ENCODE measurements at regions not wholly inside any gene's neighbourhood (a gene's known extent, or its start where the extent isn't known, plus 50 kb on each side); places are given as distances from the start of the nearest gene placed in this dataset.
"Not testable (repeated sequence)": the region's sequence is repeated elsewhere in the genome, so short reads cannot be mapped to it uniquely, and the experiment has no call there.

DNA sequence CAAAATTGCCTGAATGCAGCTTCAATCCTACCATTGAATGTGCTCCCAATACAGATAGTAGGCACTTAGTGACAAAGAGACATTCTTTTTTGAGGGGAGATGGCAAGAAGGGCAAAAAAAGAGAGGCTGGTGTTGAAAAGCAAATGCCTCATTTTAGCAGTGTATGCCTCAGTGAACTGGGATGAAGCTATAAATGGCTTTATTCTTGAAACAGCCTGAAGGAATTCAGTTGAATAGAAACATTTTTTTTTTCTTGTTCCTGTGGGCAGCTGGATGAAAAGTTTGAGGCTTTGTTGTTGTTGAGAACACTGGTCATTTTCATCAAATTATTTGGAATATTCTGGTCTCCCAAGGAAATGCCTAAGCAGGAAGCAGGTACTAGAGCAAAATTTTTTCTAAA is 228.9 kb downstream of the RNF144A start:
- no peak for DNase-seq (ENCODE audit: low read depth)

DNA sequence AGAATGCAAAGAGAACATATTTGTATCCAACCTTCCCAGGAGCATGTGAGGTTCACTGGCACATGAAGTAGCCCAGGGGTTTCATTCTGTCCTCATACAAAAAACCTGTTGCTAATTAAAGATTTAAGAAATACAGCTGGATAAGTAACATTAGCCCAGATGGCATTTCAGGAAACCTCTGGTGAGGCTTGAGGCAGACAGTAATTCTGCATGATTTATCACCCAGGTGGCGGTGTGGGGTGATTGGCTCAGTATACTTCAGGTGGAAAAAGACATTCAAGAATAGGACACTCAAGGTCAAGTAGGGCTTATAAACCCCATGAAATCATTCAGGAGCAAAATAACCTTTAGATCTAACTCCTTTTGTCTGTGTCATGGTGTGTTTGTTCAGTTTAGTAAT is 237.4 kb downstream of the RNF144A start:
- DNase-seq (ENCODE audit: low read depth): no peak

DNA sequence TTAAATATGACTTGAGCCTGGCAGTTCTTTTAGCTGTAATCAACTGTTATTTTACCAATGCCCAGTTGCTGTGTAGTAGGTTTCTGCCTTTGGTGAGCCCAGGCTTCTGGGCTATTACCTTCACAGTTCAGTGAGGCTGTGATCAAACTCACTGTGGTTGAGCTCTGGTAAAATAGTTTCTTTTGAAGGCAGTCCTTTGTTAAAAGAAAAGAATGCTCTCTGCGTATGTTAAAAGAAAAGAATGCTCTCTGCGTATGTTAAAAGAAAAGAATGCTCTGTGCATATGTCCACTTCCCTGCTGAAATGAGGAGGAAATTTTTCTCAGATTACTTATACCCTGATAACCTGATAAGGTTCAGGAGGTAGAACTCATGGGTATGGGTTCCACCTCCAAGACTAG is 244.3 kb downstream of the RNF144A start:
- no peak for DNase-seq (ENCODE audit: low read depth)

DNA sequence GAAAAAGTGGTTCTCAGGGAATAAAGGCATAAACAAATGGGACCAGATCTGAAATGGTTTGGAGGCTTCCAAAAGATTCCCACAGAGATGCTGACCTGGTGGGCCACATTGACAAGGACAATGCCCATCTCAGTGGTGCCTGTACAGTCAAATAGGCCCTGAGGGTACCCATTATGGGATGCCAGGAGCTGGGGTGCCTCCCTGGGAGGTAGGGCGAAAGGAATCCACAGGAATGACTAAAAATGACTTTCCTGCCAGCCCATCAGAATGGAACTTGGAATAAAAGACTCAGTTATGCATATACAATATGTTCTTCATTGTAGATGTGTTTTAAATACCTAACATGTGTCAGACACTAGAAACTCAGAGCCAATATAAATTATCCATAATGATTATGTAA is 248.5 kb downstream of the RNF144A start:
- DNase-seq (ENCODE audit: low read depth): no peak

DNA sequence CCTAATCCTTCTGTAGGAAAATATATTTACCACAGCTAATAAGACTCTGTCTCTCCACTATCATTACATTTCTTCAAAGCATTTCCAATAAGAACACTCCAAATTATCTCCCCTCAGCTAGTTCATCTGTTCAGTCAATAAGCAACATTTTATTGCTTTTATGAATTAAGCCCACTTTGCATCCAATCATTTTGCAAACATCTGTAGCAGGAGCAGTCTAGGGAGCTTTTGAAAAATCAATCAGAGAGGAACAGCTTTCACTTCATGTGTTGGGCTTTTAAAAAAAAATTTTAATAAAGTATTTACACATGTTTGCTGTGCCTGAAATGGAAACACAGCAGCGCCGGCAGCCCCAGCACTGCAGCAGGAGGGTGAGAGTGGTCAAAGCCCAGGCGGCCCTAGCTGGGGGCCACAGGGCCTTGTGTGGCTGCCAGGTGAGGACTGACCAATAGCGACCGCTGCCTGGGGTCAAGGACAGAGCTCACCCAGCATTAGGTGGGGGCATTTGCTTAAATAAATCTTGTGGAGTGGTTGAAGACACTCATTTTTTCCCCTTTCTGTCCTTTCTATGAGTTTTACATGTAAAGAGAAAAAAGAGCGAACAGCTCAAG is 250.7 kb downstream of the RNF144A start:
- DNase-seq (ENCODE audit: low read depth): no peak

DNA sequence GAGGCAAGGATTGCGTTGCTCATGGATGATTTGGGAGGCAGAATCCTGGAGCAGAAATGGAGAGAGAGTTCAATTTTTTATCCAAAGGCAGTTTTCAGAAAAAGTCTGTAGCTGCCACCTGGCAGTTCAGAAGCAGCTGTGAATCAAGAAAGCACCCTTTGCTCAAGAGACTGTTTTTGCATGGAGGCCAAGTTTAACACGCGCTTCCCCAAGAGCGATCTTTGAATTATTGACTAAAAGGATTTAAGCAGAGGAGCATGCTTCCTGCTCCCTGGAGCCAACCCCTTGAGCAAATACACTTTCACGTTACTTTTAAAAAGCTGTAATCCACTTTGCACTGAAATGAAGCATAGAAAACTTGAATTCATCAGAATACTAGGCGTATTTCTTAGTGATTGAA is 252.4 kb downstream of the RNF144A start:
- no peak for DNase-seq (ENCODE audit: low read depth)

DNA sequence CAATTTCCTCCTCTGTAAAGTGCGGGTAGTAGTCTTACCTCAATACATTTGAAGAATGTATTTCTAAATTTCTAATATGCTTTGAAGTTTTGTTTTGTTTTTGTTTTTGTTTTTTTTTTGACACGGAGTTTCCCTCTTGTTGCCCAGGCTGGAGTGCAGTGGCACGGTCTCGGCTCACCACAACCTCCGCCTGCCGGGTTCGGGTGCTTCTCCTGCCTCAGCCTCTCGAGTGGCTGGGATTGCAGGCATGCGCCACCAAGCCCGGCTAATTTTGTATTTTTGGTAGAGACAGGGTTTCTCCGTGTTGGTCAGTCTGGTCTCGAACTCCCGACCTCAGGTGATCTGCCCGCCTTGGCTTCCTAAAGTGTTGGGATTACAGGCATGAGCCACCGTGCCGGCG is 261.8 kb downstream of the RNF144A start:
- not testable (repeated sequence) for DNase-seq (ENCODE audit: low read depth)

DNA sequence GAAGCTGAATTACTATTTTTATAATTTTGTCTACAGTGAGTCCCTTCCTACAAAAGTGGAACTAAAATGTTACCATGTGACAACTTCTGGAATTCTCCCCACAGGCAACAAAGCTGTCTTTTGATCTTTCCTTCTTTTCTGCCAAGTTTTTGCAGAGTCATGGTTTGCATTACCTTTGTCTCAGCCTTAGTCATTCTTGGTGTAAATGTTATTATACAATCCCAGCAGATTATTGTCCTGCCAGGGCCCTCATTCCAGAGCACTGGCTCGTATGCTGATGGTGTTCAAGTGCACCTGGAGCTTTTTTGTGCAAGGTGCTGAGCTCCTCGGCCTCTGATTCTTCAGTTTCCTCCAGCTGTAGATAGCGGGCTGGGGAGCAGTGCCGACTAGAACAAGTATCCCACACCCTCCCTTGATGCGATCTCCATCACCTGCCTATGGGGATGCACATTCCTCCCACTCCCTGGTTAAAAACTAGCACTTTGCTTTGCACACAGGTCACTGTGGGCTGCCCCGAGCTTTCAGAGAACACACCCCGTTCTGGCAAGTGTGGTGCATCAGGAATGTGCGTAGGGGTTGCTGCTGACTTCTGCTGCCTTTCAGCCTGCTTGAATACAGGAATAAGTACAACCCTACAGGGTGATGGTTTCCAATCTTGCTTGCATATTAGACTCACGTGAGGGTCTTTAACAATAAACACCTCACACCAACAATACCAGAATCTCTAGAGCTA is 263.6 kb downstream of the RNF144A start:
- DNase-seq (ENCODE audit: low read depth): no peak

DNA sequence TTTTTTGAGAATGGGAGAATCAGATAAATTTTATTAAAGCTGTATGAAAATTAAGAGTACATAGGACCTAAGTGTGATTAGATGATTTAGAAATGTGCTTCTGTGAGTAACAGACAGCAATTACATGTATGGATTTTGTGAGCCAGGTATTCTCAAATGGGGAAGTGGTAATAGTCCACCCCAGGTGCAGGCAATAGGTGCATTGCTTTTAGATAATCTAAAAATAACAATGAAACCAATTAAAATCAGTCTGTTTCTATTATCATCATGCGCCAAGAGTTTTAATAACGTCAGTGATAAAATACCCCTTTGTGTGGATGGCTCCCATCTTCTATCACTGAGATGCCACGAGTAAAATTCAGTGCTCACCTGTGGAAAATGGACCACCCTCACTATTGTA is 265.3 kb downstream of the RNF144A start:
- DNase-seq (ENCODE audit: low read depth): no peak

DNA sequence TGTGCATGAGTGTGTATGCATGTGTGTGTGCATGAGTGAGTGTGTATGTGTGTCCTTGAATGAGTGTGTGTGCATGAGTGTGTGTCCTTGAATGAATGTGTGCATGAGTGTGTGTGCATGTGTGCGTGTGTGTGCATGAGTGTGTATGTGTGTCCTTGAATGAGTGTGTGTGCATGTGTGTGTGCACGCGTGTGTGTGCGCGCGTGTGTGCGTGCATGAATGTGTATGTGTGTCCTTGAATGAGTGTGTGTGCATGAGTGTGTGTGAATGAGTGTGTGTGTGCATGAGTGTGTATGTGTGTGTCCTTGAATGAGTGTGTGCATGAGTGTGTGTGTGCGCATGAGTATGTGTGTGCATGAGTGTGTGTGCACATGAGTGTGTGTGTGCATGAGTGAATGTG is 271.9 kb downstream of the RNF144A start:
- DNase-seq (ENCODE audit: low read depth): no peak

DNA sequence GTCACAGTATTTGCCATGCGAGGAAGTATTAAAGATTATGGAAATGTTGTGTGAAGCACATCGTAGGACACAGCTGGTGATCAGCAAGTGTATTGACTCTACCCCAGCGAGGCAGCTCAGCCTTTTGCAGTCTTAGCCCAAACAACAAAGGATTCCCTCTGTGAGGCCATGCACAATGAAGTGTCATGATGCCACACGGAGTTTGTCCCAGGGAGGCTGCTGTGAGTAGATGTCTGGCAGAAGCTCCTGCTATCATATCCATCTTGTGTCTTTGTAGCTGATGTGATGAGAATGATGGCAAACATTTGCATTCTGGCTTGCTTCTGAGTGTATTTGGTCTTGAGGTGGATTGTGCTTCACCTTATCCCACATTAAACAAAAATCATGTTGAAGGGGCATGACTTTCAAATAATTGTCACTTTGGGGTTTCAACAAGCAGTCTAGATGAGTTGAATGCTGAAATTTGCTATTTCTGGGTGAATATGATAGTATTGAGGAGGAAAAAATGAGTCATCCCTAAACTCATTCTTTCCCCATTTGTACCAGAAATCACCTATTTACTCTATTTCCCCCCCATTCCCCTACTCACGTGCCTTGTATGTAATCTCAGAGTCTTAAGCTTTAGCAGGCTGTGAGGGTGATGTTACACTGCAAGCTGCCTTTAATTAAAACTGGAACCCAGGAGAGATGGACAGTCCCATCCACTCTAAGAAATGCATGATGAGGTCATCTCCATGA is 273.5 kb downstream of the RNF144A start:
- DNase-seq (ENCODE audit: low read depth): no peak

DNA sequence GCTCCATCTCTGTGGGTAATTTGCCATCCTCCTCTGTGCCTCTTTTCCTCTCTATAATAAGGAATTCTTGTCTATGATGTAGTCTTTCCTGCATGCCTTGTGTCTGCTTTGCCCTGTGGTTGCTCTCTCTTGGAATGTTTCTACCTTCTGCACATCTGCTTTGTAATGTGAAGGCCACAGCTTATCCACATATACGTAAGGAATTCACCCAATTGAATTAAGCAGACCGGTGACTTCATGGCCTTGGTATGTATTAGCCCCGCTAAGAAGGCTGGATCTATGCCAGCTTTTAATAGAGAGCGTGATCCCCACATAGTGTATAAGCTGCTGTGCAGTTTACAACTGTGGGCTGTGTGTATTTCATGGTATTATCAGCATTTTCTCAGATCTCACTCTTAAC is 274.7 kb downstream of the RNF144A start:
- no peak for DNase-seq (ENCODE audit: low read depth)

DNA sequence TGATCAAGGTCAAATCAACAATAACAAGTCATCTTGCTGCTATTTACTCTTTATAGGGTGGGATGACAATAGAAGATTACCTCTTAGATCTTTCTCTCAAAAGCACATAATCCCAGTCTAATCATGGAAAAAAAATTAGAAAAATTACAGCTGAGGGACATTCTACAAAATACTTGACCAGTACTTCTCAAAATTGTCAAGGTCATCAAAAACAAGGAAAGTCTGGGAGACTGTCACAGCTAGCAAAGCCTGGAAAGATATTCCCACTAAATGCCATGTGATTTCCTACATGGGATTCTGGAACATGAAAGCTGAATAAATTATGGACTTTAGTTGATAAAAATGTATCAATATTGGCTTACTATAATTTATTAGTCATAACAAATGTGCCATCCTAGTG is 276.2 kb downstream of the RNF144A start:
- no peak for DNase-seq (ENCODE audit: low read depth)

DNA sequence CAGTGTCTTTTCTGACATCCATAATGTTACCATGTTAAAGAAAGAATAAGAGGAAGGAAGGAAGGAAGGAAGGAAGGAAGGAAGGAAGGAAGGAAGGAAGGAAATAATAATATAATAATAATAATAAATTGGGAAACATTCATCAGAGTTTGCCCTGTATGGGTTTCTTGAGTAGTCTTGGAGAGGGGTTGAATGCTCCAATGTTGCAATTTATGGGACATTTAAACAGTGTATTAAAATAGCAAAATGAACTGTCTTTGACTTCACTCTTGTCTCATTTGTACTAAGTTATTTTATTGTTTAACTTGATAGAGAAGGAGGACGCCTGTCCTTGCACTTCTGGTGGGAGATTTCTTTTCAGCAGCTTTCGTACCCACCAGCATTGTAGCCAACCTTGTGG is 277.7 kb downstream of the RNF144A start:
- no peak for DNase-seq (ENCODE audit: low read depth)

DNA sequence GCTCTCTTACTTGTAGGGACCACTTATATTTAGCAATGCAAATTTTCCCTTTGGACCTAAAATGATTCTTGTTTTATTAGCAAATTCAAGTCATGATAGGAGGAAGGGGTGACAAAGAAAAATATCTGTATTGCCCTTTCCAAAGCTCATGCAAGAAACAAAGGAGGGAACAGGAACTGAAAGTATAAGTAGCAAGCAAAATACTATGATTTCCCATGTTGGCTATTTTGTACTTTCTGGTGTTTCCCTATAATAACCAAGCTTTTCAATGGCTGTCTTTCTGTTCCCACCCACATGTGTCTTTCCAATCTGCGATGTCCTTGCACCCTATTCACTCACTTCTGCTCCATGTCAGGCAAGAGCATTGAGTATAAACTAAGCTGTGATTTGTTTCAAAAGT is 279.7 kb downstream of the RNF144A start:
- DNase-seq (ENCODE audit: low read depth): no peak

DNA sequence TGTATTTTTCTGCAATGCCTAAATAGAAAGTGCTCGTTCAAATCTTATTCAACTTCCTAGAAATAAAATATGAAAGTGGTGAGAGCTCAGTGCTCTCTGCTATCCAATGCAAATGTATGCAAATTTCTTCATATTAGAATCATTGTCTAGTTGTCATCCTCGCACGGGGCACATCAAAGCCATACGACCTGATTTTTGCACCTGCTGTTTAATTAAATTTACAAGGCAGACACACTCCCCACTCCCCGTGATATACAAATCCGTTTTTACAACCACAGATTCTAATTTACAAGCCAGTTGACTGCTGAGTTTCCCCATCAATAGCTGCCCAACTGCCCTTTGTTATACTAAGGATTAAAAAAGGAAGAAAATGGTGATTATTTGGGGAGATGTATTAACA is 284.6 kb downstream of the RNF144A start:
- DNase-seq (ENCODE audit: low read depth): no peak

DNA sequence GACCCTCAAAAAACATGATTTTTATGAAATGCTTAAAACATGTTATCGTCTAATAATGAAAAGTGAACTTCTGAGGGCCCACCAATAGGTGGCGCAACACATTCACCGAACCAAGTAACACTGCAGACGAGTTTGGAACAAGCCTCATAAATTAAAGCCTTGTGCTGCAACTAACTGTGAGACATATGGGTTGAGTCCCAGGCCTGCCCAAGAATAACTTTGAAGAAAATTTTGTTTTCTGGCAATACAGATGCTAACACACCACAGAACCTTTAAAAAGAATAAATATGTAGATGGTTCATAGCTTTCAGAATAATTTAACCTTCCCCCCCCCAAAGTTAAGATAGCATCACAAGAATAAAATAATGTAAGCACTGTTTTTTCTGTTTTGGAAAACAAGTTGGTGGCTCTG is 285.9 kb downstream of the RNF144A start:
- peak; percentile 5 for DNase-seq (ENCODE audit: low read depth)

DNA sequence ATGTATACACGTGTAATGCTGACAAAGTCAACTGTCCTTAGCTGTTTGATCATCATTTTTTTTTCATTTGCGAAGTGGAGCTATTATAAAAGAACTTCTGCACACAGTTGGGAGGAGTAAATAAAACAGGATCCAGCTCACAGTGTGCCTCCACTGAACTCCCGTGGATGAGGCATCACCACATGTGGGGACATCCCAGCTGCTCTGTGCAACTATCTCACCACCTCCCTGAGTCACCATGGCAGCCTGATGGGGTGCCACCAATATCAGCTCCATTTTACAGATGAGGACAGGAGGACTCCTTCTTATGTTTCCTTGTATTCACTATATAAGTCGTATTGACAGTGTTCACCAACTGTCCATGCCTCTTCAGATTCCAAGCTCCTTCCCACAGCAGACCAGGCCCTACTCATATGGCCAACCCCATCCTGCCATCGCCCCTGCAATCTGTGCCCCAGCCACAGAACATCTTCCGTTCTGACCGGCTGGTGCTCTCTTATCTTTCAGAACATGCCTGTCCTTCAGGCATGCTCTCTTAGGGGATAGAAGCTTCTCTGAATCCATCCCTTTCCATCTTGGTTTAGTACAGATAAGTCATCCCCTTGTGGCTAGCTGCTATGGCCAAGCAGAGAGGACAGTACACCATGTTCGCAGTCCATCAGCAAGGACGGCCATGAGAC is 288.1 kb downstream of the RNF144A start:
- no peak for DNase-seq (ENCODE audit: low read depth)

DNA sequence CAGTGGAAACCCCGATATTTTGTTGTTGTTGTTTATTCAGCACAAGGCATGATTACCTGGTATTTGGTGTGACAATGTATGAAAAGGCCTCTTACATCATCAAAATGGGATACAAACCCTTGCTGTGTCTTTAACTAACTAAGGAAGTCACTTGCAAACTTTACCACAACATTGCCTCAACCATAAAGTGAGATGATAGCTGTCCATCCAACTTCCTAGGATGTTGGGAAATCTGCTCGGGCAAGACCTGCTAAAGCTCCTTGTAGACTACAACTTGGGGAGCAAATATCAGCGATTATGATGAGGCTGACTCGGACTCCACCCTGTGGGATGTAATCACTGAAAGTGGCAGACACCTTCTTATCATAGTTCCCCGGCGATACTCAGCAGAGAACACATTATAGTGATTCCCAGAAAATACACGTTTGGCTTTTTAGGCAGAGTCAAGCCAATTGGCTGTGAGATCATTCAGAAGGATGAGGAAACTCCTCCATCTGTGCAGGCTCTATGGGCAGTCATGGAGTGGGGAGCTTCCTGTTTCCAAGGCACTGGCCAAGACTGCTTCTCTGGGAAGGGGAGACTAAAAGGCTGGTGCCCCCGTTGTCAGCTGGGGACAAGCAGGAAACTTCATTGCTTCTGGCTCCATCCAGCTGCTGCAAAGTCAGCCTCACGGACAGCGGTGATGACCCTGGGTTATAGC is 289.0 kb downstream of the RNF144A start:
- no peak for DNase-seq (ENCODE audit: low read depth)

DNA sequence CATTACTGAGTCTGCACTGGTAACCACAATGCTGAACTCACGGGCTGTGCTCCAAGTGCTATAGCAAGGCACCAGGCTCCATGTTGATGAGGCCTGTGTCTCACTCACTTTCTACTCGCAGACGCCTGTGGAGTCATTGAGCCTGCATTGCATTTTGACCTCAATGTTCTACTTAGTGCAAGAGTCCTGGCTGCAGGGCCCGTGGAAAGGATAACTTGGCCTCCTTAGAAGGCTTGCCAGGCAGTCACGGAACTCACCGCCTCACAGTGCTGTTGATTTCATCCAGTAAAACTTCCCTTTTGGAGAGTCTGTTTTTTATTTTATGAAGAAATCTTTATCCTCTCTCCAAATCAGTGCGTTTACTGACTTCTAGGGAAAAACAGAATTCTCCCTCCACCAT is 290.4 kb downstream of the RNF144A start:
- DNase-seq (ENCODE audit: low read depth): no peak

DNA sequence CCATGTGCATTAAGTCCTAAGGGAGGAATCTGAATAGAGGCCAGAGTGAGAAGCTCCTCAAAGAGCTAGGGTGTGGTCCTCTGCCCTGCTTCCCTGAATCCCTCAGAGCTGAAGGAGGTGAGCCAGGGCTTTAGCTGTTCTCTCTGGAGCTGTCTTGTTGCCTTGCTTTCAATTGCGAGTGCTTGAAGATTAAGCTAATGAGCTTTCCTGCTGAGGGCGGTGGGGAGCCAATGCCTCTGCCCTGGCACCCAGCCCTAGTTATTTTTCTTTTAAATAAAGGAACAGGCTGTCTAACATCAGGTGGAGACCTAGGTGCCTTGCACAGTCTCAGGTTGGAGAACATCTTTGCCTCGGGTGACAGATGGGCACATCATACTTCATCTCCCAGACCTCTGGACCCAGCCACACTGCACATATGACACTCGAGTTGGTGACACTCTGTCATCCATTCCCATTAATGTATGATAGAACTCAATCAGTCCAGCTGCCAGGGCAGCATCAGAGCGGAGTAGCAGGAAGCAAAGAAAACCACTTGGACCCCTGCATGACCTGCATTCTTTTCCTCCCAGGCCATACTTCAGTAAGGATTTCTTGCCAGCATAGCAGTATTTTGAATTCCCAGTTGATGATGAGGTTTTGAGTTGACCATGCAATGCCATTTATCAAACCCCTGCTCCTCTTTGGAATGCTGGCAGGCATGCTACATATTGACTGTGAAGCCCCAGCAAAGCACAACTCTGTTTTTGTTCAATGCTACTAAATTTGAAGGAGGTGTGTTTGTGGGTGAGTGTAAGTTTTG is 292.7 kb downstream of the RNF144A start:
- no peak for DNase-seq (ENCODE audit: low read depth)

Data from stimulated activated CD8-positive, alpha-beta memory T cell treated with anti-CD3 and anti-CD28 coated beads, Interleukin-12 subunit alpha, Interleukin-12 subunit beta, amount 100 ng/mL, for 4 hours (primary cell).